ENCODE measurements at regions not wholly inside any gene's neighbourhood (a gene's known extent, or its start where the extent isn't known, plus 50 kb on each side); places are given as distances from the start of the nearest gene placed in this dataset.

GRCh38 chr11:32176223-32176934, 85.5 kb downstream of the RCN1 start:
- H2AFZ ChIP-seq (ENCODE audit: low read length), result peak overlapping the region; percentile 83
- no peaks in the 10 kb centered on the region for H4K20me1 ChIP-seq (ENCODE audit: insufficient read depth, low read length, poor library complexity, severe bottlenecking)

GRCh38 chr11:32178692-32179091, 87.8 kb downstream of the RCN1 start:
- Histone ChIP-seq H3K27me3 (ENCODE audit: insufficient read depth, low read length, poor library complexity, severe bottlenecking) (no peaks in the 10 kb centered on the region), H3K9me3 (ENCODE audit: insufficient read depth, low read depth, low read length) (no peaks in the 10 kb centered on the region), H2AFZ (ENCODE audit: low read length) (no peak overlapping the region), H3K4me3 (ENCODE audit: low read length, poor library complexity, severe bottlenecking) (no peak overlapping the region), H3F3A (ENCODE audit: low read depth) (no peaks in the 10 kb centered on the region), H3K9me2 (replicated peaks; ENCODE audit: low read depth, low read length) (no peaks in the 10 kb centered on the region), H4K20me1 (ENCODE audit: insufficient read depth, low read length, poor library complexity, severe bottlenecking) (no peaks in the 10 kb centered on the region), H3K36me3 (ENCODE audit: insufficient read depth, low read length) (no peaks in the 10 kb centered on the region), H3K9ac (ENCODE audit: low read depth, low read length, poor library complexity, severe bottlenecking) (no peak overlapping the region), H3K4me2 (ENCODE audit: low read depth, low read length, poor library complexity, severe bottlenecking) (no peak overlapping the region), H3K4me1 (ENCODE audit: insufficient read depth, low read length, poor library complexity, severe bottlenecking) (no peaks in the 10 kb centered on the region), H3K79me2 (ENCODE audit: insufficient read depth, low read length) (no peaks in the 10 kb centered on the region)
- TF ChIP-seq EZH2phosphoT487 (IDR thresholded peaks at IDR 0.05; ENCODE audit: borderline replicate concordance), result no peak
- TF ChIP-seq, protein P1, sequence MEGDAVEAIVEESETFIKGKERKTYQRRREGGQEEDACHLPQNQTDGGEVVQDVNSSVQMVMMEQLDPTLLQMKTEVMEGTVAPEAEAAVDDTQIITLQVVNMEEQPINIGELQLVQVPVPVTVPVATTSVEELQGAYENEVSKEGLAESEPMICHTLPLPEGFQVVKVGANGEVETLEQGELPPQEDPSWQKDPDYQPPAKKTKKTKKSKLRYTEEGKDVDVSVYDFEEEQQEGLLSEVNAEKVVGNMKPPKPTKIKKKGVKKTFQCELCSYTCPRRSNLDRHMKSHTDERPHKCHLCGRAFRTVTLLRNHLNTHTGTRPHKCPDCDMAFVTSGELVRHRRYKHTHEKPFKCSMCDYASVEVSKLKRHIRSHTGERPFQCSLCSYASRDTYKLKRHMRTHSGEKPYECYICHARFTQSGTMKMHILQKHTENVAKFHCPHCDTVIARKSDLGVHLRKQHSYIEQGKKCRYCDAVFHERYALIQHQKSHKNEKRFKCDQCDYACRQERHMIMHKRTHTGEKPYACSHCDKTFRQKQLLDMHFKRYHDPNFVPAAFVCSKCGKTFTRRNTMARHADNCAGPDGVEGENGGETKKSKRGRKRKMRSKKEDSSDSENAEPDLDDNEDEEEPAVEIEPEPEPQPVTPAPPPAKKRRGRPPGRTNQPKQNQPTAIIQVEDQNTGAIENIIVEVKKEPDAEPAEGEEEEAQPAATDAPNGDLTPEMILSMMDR (conservative IDR thresholded peaks at IDR 0.05; ENCODE audit: low read length), result no peak

More at GRCh38 chr11:32176223-32176934, 85.5 kb downstream of the RCN1 start:
- no peaks in the 10 kb centered on the region for H3K4me1 ChIP-seq (ENCODE audit: insufficient read depth, low read length, poor library complexity, severe bottlenecking)
- no peaks in the 10 kb centered on the region for H3K9me3 ChIP-seq (ENCODE audit: insufficient read depth, low read depth, low read length)
- H3K9me2 ChIP-seq (replicated peaks; ENCODE audit: low read depth, low read length), result no peaks in the 10 kb centered on the region
- H3K27me3 ChIP-seq (ENCODE audit: insufficient read depth, low read length, poor library complexity, severe bottlenecking), result no peaks in the 10 kb centered on the region
- H3K4me3 ChIP-seq (ENCODE audit: low read length, poor library complexity, severe bottlenecking), result no peak overlapping the region
- H3K9ac ChIP-seq (ENCODE audit: low read depth, low read length, poor library complexity, severe bottlenecking), result no peak overlapping the region
- no peaks in the 10 kb centered on the region for H3K79me2 ChIP-seq (ENCODE audit: insufficient read depth, low read length)
- no peaks in the 10 kb centered on the region for H3K36me3 ChIP-seq (ENCODE audit: insufficient read depth, low read length)
- no peaks in the 10 kb centered on the region for H3F3A ChIP-seq (ENCODE audit: low read depth)
- no peak overlapping the region for H3K4me2 ChIP-seq (ENCODE audit: low read depth, low read length, poor library complexity, severe bottlenecking)
- TF ChIP-seq EZH2phosphoT487 (IDR thresholded peaks at IDR 0.05; ENCODE audit: borderline replicate concordance), result no peak
- TF ChIP-seq, protein P1 (conservative IDR thresholded peaks at IDR 0.05; ENCODE audit: low read length), result peak; percentile 86

GRCh38 chr11:32183512-32183911, 92.6 kb downstream of the RCN1 start:
- H3K36me3 ChIP-seq (ENCODE audit: insufficient read depth, low read length), result no peaks in the 10 kb centered on the region
- H3K79me2 ChIP-seq (ENCODE audit: insufficient read depth, low read length), result no peaks in the 10 kb centered on the region
- H3K4me1 ChIP-seq (ENCODE audit: insufficient read depth, low read length, poor library complexity, severe bottlenecking), result no peaks in the 10 kb centered on the region
- H3K4me3 ChIP-seq (ENCODE audit: low read length, poor library complexity, severe bottlenecking), result no peak overlapping the region
- no peaks in the 10 kb centered on the region for H3K27me3 ChIP-seq (ENCODE audit: insufficient read depth, low read length, poor library complexity, severe bottlenecking)
- no peaks in the 10 kb centered on the region for H3F3A ChIP-seq (ENCODE audit: low read depth)
- no peaks in the 10 kb centered on the region for H3K9me2 ChIP-seq (replicated peaks; ENCODE audit: low read depth, low read length)
- no peaks in the 10 kb centered on the region for H4K20me1 ChIP-seq (ENCODE audit: insufficient read depth, low read length, poor library complexity, severe bottlenecking)
- no peak overlapping the region for H3K9ac ChIP-seq (ENCODE audit: low read depth, low read length, poor library complexity, severe bottlenecking)
- TF ChIP-seq, protein P1 (conservative IDR thresholded peaks at IDR 0.05; ENCODE audit: low read length), result no peak
- TF ChIP-seq EZH2phosphoT487 (IDR thresholded peaks at IDR 0.05; ENCODE audit: borderline replicate concordance), result no peak
- H2AFZ ChIP-seq (ENCODE audit: low read length), result no peak overlapping the region
- H3K4me2 ChIP-seq (ENCODE audit: low read depth, low read length, poor library complexity, severe bottlenecking), result no peak overlapping the region
- no peaks in the 10 kb centered on the region for H3K9me3 ChIP-seq (ENCODE audit: insufficient read depth, low read depth, low read length)
